A549 (cell line): ENCODE measurements at regions not wholly inside any gene's neighbourhood (a gene's known extent, or its start where the extent isn't known, plus 50 kb on each side); places are given as distances from the start of the nearest gene placed in this dataset.

ENCODE experiments used
- ATAC-seq, 2 experiments: fragments of 200-7000 bp in 1 of 2; fragments of >200 bp in 1 of 2; cut with Nextera tagmentation in 1 of 2; cut with Tn5 transposase in 1 of 2; 3 replicates each; pipeline versions ENCODE4 v1.8.0 to v1.9.1; 2018 to 2020; ENCODE audit warnings: mild to moderate bottlenecking in 1 of 2, moderate library complexity in 1 of 2
- CTCF ChIA-PET: fragments of 300-600 bp; sonication (Branson Sonifier 250); formaldehyde crosslinking; extraction: SDS; loops from one replicate; lab custom pipeline; 2021; ENCODE audit warnings: antibody characterized with exemption, inconsistent platforms; lab: Yijun Ruan, JAX
- POLR2A ChIA-PET: fragments of 350-600 bp; formaldehyde crosslinking; extraction: SDS; loops from one replicate; lab custom pipeline; 2021; ENCODE audit warnings: antibody characterized with exemption, inconsistent platforms; lab: Yijun Ruan, JAX
- DNase-seq, 2 experiments: peaks; one replicate each; pipeline versions ENCODE4 v3.0.0 to v3.0.0-alpha.2; 2011 to 2016; ENCODE audit warnings: low read depth in 1 of 2, low spot score in 1 of 2
- FAIRE-seq: peaks from 2 replicates; lab custom pipeline; 2011; peaks lifted over from hg19 to GRCh38; lab: Jason Lieb, UNC
- H3K27ac ChIP-seq, 2 experiments: fragments of >200 bp; sonication (Bioruptor Twin); formaldehyde crosslinking; 3 replicates each; pipeline ENCODE4 v1.5.1; 2016 to 2017
- H3K4me1 ChIP-seq: fragments of >200 bp; sonication (Bioruptor Twin); formaldehyde crosslinking; 3 replicates; pipeline ENCODE4 v1.6.1; 2016
- H3K4me2 ChIP-seq: fragments of >200 bp; sonication (Bioruptor Twin); formaldehyde crosslinking; 3 replicates; pipeline ENCODE4 v1.6.1; 2016
- H3K4me3 ChIP-seq: fragments of >200 bp; sonication (Bioruptor Twin); formaldehyde crosslinking; 3 replicates; pipeline ENCODE4 v1.5.1; 2016
- H3K9me3 ChIP-seq: fragments of >200 bp; sonication (Bioruptor Twin); formaldehyde crosslinking; 3 replicates; pipeline ENCODE4 v1.6.1; 2016
- CTCF ChIP-seq: fragments of >200 bp; sonication (Bioruptor Twin); formaldehyde crosslinking; IDR thresholded peaks from 3 replicates; pipeline ENCODE4 v1.5.1; 2016
- EHMT2 ChIP-seq: fragments of 200-600 bp; sonication (generic); IDR thresholded peaks from 2 replicates; pipeline ENCODE4 v1.6.1; 2016; ENCODE audit warnings: antibody characterized with exemption, low read depth, mild to moderate bottlenecking, moderate library complexity
- ELK1 ChIP-seq: fragments of 150-350 bp; IDR thresholded peaks from 2 replicates; pipeline ENCODE4 v1.6.1; 2014; ENCODE audit warnings: low read depth, mild to moderate bottlenecking, low read length
- EP300 ChIP-seq, 2 experiments: fragments of >200 bp; sonication (Bioruptor Twin); formaldehyde crosslinking; IDR thresholded peaks; 2 replicates in 1 of 2; 3 replicates in 1 of 2; pipeline ENCODE4 v1.6.1; 2016 to 2017
- ESRRA ChIP-seq: fragments of 150-350 bp; IDR thresholded peaks from 2 replicates; pipeline ENCODE4 v1.6.1; 2014; ENCODE audit warnings: mild to moderate bottlenecking, low read length, borderline replicate concordance
- FOSB ChIP-seq: fragments of 250-450 bp; sonication (Bioruptor Pico); IDR thresholded peaks from 2 replicates; pipeline ENCODE4 v1.5.0; 2020; ENCODE audit warnings: mild to moderate bottlenecking, moderate library complexity
- HDAC2 ChIP-seq: fragments of 200-600 bp; sonication (generic); IDR thresholded peaks from 2 replicates; pipeline ENCODE4 v1.6.1; 2016
- HOXA7 ChIP-seq: fragments of 250-450 bp; sonication (Bioruptor Pico); IDR thresholded peaks from 2 replicates; pipeline ENCODE4 v1.5.0; 2020; ENCODE audit warnings: mild to moderate bottlenecking, moderate library complexity
- HOXB13 ChIP-seq: fragments of 250-450 bp; sonication (Bioruptor Pico); IDR thresholded peaks from 2 replicates; pipeline ENCODE4 v1.5.0; 2020; ENCODE audit warnings: low read depth, mild to moderate bottlenecking, moderate library complexity
- JUN ChIP-seq, 2 experiments: fragments of >200 bp; sonication (Bioruptor Twin); formaldehyde crosslinking; IDR thresholded peaks; 2 replicates in 1 of 2; 3 replicates in 1 of 2; pipeline ENCODE4 v1.6.1; 2016 to 2017
- JUNB ChIP-seq: fragments of >200 bp; sonication (Bioruptor Twin); formaldehyde crosslinking; IDR thresholded peaks from 2 replicates; pipeline ENCODE4 v1.6.1; 2016
- KDM5A ChIP-seq: fragments of 200-600 bp; sonication (generic); IDR thresholded peaks from 2 replicates; pipeline ENCODE4 v1.6.1; 2016; ENCODE audit warnings: antibody characterized with exemption, mild to moderate bottlenecking
- MAX ChIP-seq: IDR thresholded peaks from 2 replicates; pipeline ENCODE4 v1.6.1; 2012
- NPAS2 ChIP-seq: fragments of 250-450 bp; sonication (Bioruptor Pico); IDR thresholded peaks from 2 replicates; pipeline ENCODE4 v1.8.0; 2022; ENCODE audit warnings: mild to moderate bottlenecking, moderate library complexity, borderline replicate concordance
- NR3C1 ChIP-seq: fragments of >200 bp; sonication (Bioruptor Twin); formaldehyde crosslinking; IDR thresholded peaks from 3 replicates; pipeline ENCODE4 v1.6.1; 2017
- PBX3 ChIP-seq: IDR thresholded peaks from 2 replicates; pipeline ENCODE4 v1.6.1; 2012
- RAD21 ChIP-seq, 2 experiments: fragments of >200 bp in 1 of 2; sonication (Bioruptor Twin) in 1 of 2; formaldehyde crosslinking in 1 of 2; IDR thresholded peaks in 1 of 2; conservative IDR thresholded peaks in 1 of 2; 2 replicates in 1 of 2; 3 replicates in 1 of 2; pipeline ENCODE4 v1.6.1; 2012 to 2018; ENCODE audit warnings: inconsistent platforms in 1 of 2
- RNF2 ChIP-seq: fragments of 200-600 bp; sonication (generic); IDR thresholded peaks from 2 replicates; pipeline ENCODE4 v1.6.1; 2016; ENCODE audit warnings: low read depth, mild to moderate bottlenecking, antibody characterized with exemption, moderate library complexity, borderline replicate concordance
- SREBF2 ChIP-seq: fragments of 450-650 bp; IDR thresholded peaks from 2 replicates; pipeline ENCODE4 v1.6.1; 2014; ENCODE audit warnings: mild to moderate bottlenecking, moderate library complexity
- TFCP2L1 ChIP-seq: fragments of 250-450 bp; sonication (Bioruptor Pico); IDR thresholded peaks from 2 replicates; pipeline ENCODE4 v1.5.0; 2021; ENCODE audit warnings: mild to moderate bottlenecking
- WGBS: methylation state at CpG from one replicate; pipeline ENCODE4 v1.1.6; 2017; ENCODE audit errors: missing lambda C conversion rate; 5-methylcytosine and 5-hydroxymethylcytosine counted together

GRCh38 chrX:150038986-150039599, 100.8 kb upstream of the EOLA2 start (continued):
- TF ChIP-seq NR3C1 (no peak), PBX3 (no peak), NPAS2 (CRISPR knock-in tag) (no peak)

GRCh38 chrX:150041208-150041607, 102.9 kb upstream of the EOLA2 start:
- H3K9me3 ChIP-seq: peaks cover 3% of the 10 kb centered on the region; the same call in 1 of the 3 replicates
- CTCF ChIA-PET: interaction anchor here (0.7 to 1.0 kb wide), 2 partner anchors 91 to 324 kb away, joined by 3 read pairs; no protein-coding TSS in a partner anchor
- POLR2A ChIA-PET: no interaction called here
- TF ChIP-seq HOXB13 (CRISPR knock-in tag) (no peak), CTCF (no peak), TFCP2L1 (CRISPR knock-in tag) (no peak), KDM5A (no peak)
- peaks cover 31% of the 10 kb centered on the region for H3K4me1 ChIP-seq
- ATAC-seq: no peak
- DNase-seq: no peak
- no peak overlapping the region for H3K4me2 ChIP-seq
- no peak overlapping the region for H3K27ac ChIP-seq
- FAIRE-seq: peak; percentile 59
- 92% methylated on average over 2 of the region's 2 CpGs for WGBS
- no peak overlapping the region for H3K4me3 ChIP-seq

- ChIA-PET CTCF (no interaction called here), POLR2A (no interaction called here)
- Histone ChIP-seq H3K4me2 (no peak overlapping the region), H3K27ac (no peak overlapping the region), H3K4me1 (peaks cover under 1% of the 10 kb centered on the region; the same call in 1 of the 3 replicates), H3K9me3 (peaks cover 3% of the 10 kb centered on the region; the same call in 1 of the 3 replicates), H3K4me3 (no peak overlapping the region)
- no peak for FAIRE-seq
- no peak for ATAC-seq
- no peak for DNase-seq
- WGBS: 42% methylated on average over 2 of the region's 2 CpGs
- no peak for TF ChIP-seq EP300 (IDR thresholded peaks at IDR 0.05)
- no peak for TF ChIP-seq HOXA7
- no peak for TF ChIP-seq SREBF2
- no peak for TF ChIP-seq EHMT2
- TF ChIP-seq JUNB: no peak
- no peak for TF ChIP-seq CTCF
- no peak for TF ChIP-seq HDAC2
- TF ChIP-seq MAX: no peak
- TF ChIP-seq NR3C1: no peak
- no peak for TF ChIP-seq NPAS2 (CRISPR knock-in tag)
- TF ChIP-seq ELK1: no peak
- no peak for TF ChIP-seq RNF2
- no peak for TF ChIP-seq ESRRA
- no peak for TF ChIP-seq FOSB (CRISPR knock-in tag)
- no peak for TF ChIP-seq RAD21 (conservative IDR thresholded peaks at IDR 0.05 in 1 of 2, IDR thresholded peaks at IDR 0.05 in 1 of 2)
- TF ChIP-seq JUN (IDR thresholded peaks at IDR 0.05): no peak
Measured at GRCh38 chrX:150044556-150044955, 106.3 kb upstream of the EOLA2 start.
